Liver (tissue), 8 donors: ENCODE measurements at regions not wholly inside any gene's neighbourhood (a gene's known extent, or its start where the extent isn't known, plus 50 kb on each side); places are given as distances from the start of the nearest gene placed in this dataset.

ENCODE experiments used
- DNase-seq: peaks from one replicate; pipeline ENCODE4 v3.0.0-alpha.2; 2017; ENCODE audit warnings: low spot score
- H3K27ac ChIP-seq, 2 donors: one replicate each; pipeline ENCODE4 v1.7.0; 2013; ENCODE audit warnings: inconsistent platforms in 2 of 2, low read length in 2 of 2, control low read depth in 1 of 2, low read depth in 1 of 2, mild to moderate bottlenecking in 1 of 2
- H3K27me3 ChIP-seq, 4 donors: one replicate each; pipeline versions ENCODE4 v1.6.1 to v1.7.0; 2013; ENCODE audit warnings: low read length in 3 of 4, inconsistent platforms in 1 of 4, mild to moderate bottlenecking in 1 of 4, moderate library complexity in 1 of 4; ENCODE audit not compliant: control insufficient read depth in 4 of 4, insufficient read depth in 4 of 4
- H3K36me3 ChIP-seq, 4 donors: one replicate each; pipeline versions ENCODE4 v1.6.1 to v1.7.0; 2013; ENCODE audit warnings: low read length in 3 of 4, mild to moderate bottlenecking in 3 of 4, low read depth in 1 of 4, moderate library complexity in 1 of 4; ENCODE audit not compliant: control insufficient read depth in 4 of 4, insufficient read depth in 3 of 4
- H3K4me1 ChIP-seq, 4 donors: one replicate each; pipeline versions ENCODE4 v1.6.1 to v1.7.0; 2013; ENCODE audit warnings: low read length in 3 of 4, mild to moderate bottlenecking in 3 of 4, moderate library complexity in 1 of 4; ENCODE audit not compliant: control insufficient read depth in 4 of 4, insufficient read depth in 4 of 4
- H3K4me3 ChIP-seq, 3 donors: one replicate each; pipeline versions ENCODE4 v1.6.1 to v1.7.0; 2013; ENCODE audit warnings: low read length in 3 of 3, control low read depth in 1 of 3, low read depth in 1 of 3, mild to moderate bottlenecking in 1 of 3
- H3K9ac ChIP-seq, 2 donors: one replicate each; pipeline ENCODE4 v1.7.0; 2013; ENCODE audit warnings: low read length in 2 of 2, mild to moderate bottlenecking in 2 of 2, moderate library complexity in 2 of 2, control low read depth in 1 of 2, low read depth in 1 of 2
- H3K9me3 ChIP-seq, 4 donors: one replicate each; pipeline versions ENCODE4 v1.6.1 to v1.7.0; 2013; ENCODE audit warnings: low read length in 3 of 4; ENCODE audit not compliant: control insufficient read depth in 4 of 4
- EGR1 ChIP-seq, 2 donors: IDR thresholded peaks; 2 replicates each; pipeline ENCODE4 v1.6.1; 2016 to 2018; ENCODE audit warnings: antibody characterized with exemption in 2 of 2, low read depth in 2 of 2
- FOXA1 ChIP-seq: IDR thresholded peaks from 2 replicates; pipeline ENCODE4 v1.6.1; 2016; ENCODE audit warnings: antibody characterized with exemption
- FOXA2 ChIP-seq: IDR thresholded peaks from 2 replicates; pipeline ENCODE4 v1.6.1; 2016; ENCODE audit warnings: antibody characterized with exemption
- GABPA ChIP-seq, 2 donors: IDR thresholded peaks in 1 of 2; conservative IDR thresholded peaks in 1 of 2; 2 replicates each; pipeline ENCODE4 v1.6.1; 2016; ENCODE audit warnings: antibody characterized with exemption in 2 of 2, mild to moderate bottlenecking in 1 of 2, moderate library complexity in 1 of 2
- HNF4A ChIP-seq, 2 donors: conservative IDR thresholded peaks; 2 replicates each; pipeline ENCODE4 v1.6.1; 2016; ENCODE audit warnings: antibody characterized with exemption in 2 of 2, mild to moderate bottlenecking in 2 of 2
- HNF4G ChIP-seq: IDR thresholded peaks from 2 replicates; pipeline ENCODE4 v1.6.1; 2016; ENCODE audit warnings: antibody characterized with exemption
- JUND ChIP-seq, 2 donors: IDR thresholded peaks; 2 replicates each; pipeline ENCODE4 v1.6.1; 2016; ENCODE audit warnings: antibody characterized with exemption in 2 of 2
- NR2F2 ChIP-seq: IDR thresholded peaks from 2 replicates; pipeline ENCODE4 v1.6.1; 2016; ENCODE audit warnings: antibody characterized with exemption
- RAD21 ChIP-seq, 2 donors: IDR thresholded peaks; 2 replicates each; pipeline ENCODE4 v1.6.1; 2016; ENCODE audit warnings: antibody characterized with exemption in 2 of 2, mild to moderate bottlenecking in 2 of 2
- RXRA ChIP-seq, 2 donors: IDR thresholded peaks; 2 replicates each; pipeline ENCODE4 v1.6.1; 2017 to 2018; ENCODE audit warnings: antibody characterized with exemption in 2 of 2, mild to moderate bottlenecking in 1 of 2
- SP1 ChIP-seq: IDR thresholded peaks from 2 replicates; pipeline ENCODE4 v1.6.1; 2018; ENCODE audit warnings: antibody characterized with exemption, mild to moderate bottlenecking
- TAF1 ChIP-seq: conservative IDR thresholded peaks from 2 replicates; pipeline ENCODE4 v1.6.1; 2016; ENCODE audit warnings: antibody characterized with exemption, mild to moderate bottlenecking
- YY1 ChIP-seq: IDR thresholded peaks from 2 replicates; pipeline ENCODE4 v1.6.1; 2016; ENCODE audit warnings: antibody characterized with exemption, mild to moderate bottlenecking
- WGBS: extraction: QIAGEN DNeasy Blood & Tissue Kit; methylation state at CpG from one replicate; pipeline ENCODE4 v1.1.7; 2013; 5-methylcytosine and 5-hydroxymethylcytosine counted together
- TF ChIP-seq, protein P1 (sequence below): IDR thresholded peaks from 2 replicates; pipeline ENCODE4 v1.6.1; 2016; ENCODE audit warnings: antibody characterized with exemption
- TF ChIP-seq, protein P2 (sequence below): IDR thresholded peaks from 2 replicates; pipeline ENCODE4 v1.6.1; 2016; ENCODE audit warnings: antibody characterized with exemption
- TF ChIP-seq, protein P3 (sequence below): IDR thresholded peaks from 2 replicates; pipeline ENCODE4 v1.6.1; 2016; ENCODE audit warnings: antibody characterized with exemption
- TF ChIP-seq, protein P4 (sequence below): IDR thresholded peaks from 2 replicates; pipeline ENCODE4 v1.6.1; 2016; ENCODE audit warnings: antibody characterized with exemption, mild to moderate bottlenecking
- TF ChIP-seq, protein P5 (sequence below): fragments of 150-350 bp; IDR thresholded peaks from 2 replicates; pipeline ENCODE4 v1.5.1; 2017; ENCODE audit warnings: improper control_type of control experiment, low read depth, low read length; ENCODE audit not compliant: missing input control
- donor health status: healthy.
- donor health status: healthy.
- donor health status: healthy.
- donor health status: healthy.
- donor health status: healthy.

GRCh38 chr4:66693694-66694093 lies 851.6 kb downstream of the CENPC start:
- no peak overlapping the region for H3K4me3 ChIP-seq
- no peak overlapping the region for H3K9ac ChIP-seq
- H3K4me1 ChIP-seq, result no peaks in the 10 kb centered on the region
- 38% methylated on average over 1 of the region's 1 CpG for WGBS
- no peak for DNase-seq
- peaks cover 0 to 2% (median 0%) of the 10 kb centered on the region in 4 donors for H3K9me3 ChIP-seq
- no peaks in the 10 kb centered on the region for H3K36me3 ChIP-seq
- no peak overlapping the region for H3K27ac ChIP-seq
- peaks cover 0 to 3% (median 0%) of the 10 kb centered on the region in 4 donors for H3K27me3 ChIP-seq
- TF ChIP-seq, protein P1, sequence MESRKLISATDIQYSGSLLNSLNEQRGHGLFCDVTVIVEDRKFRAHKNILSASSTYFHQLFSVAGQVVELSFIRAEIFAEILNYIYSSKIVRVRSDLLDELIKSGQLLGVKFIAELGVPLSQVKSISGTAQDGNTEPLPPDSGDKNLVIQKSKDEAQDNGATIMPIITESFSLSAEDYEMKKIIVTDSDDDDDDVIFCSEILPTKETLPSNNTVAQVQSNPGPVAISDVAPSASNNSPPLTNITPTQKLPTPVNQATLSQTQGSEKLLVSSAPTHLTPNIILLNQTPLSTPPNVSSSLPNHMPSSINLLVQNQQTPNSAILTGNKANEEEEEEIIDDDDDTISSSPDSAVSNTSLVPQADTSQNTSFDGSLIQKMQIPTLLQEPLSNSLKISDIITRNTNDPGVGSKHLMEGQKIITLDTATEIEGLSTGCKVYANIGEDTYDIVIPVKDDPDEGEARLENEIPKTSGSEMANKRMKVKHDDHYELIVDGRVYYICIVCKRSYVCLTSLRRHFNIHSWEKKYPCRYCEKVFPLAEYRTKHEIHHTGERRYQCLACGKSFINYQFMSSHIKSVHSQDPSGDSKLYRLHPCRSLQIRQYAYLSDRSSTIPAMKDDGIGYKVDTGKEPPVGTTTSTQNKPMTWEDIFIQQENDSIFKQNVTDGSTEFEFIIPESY, result no peak
- no peak for TF ChIP-seq SP1

DNA sequence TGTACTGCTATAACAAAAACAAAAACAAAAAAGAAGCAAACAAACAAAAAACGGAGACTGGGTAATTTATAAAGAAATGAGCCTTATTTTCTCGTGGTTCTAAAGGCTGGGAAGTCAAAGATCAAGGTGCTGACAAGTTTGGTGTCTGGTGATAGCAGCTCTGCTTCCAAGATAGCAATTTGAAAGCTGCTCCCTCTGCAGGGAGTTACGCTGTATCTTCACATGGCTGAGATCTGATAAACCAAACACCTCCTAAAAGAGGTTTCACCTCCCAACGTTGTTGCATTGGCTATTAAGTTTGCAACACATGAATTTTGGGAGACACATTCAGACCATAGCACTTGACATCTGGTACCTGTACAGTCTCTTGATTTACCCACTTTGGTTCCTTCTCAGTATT lies 854.2 kb downstream of the CENPC start:
- H3K9ac ChIP-seq, result no peak overlapping the region
- WGBS, result 37% methylated on average over 4 of the region's 4 CpGs

More for the DNA sequence above, 854.2 kb downstream of the CENPC start:
- no peak for DNase-seq
- H3K9me3 ChIP-seq, result no peaks in the 10 kb centered on the region
- no peaks in the 10 kb centered on the region for H3K36me3 ChIP-seq
- H3K27ac ChIP-seq, result no peak overlapping the region
- no peak for TF ChIP-seq EGR1 (IDR thresholded peaks at IDR 0.05; ENCODE audit: low read depth in 2 of 2)
- no peak for TF ChIP-seq FOXA2
- TF ChIP-seq HNF4A (conservative IDR thresholded peaks at IDR 0.05), result no peak
- TF ChIP-seq RXRA (IDR thresholded peaks at IDR 0.05), result no peak
- TF ChIP-seq SP1, result no peak
- no peak for TF ChIP-seq JUND (IDR thresholded peaks at IDR 0.05)
- TF ChIP-seq, protein P2, sequence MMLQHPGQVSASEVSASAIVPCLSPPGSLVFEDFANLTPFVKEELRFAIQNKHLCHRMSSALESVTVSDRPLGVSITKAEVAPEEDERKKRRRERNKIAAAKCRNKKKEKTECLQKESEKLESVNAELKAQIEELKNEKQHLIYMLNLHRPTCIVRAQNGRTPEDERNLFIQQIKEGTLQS, result no peak
- TF ChIP-seq YY1, result no peak
- TF ChIP-seq NR2F2, result no peak
- TF ChIP-seq GABPA (IDR thresholded peaks at IDR 0.05 in 1 of 2, conservative IDR thresholded peaks at IDR 0.05 in 1 of 2), result no peak
- TF ChIP-seq, protein P3, sequence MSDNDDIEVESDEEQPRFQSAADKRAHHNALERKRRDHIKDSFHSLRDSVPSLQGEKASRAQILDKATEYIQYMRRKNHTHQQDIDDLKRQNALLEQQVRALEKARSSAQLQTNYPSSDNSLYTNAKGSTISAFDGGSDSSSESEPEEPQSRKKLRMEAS, result no peak
- no peak for TF ChIP-seq RAD21 (IDR thresholded peaks at IDR 0.05)
- TF ChIP-seq HNF4G, result no peak
- TF ChIP-seq, protein P4, sequence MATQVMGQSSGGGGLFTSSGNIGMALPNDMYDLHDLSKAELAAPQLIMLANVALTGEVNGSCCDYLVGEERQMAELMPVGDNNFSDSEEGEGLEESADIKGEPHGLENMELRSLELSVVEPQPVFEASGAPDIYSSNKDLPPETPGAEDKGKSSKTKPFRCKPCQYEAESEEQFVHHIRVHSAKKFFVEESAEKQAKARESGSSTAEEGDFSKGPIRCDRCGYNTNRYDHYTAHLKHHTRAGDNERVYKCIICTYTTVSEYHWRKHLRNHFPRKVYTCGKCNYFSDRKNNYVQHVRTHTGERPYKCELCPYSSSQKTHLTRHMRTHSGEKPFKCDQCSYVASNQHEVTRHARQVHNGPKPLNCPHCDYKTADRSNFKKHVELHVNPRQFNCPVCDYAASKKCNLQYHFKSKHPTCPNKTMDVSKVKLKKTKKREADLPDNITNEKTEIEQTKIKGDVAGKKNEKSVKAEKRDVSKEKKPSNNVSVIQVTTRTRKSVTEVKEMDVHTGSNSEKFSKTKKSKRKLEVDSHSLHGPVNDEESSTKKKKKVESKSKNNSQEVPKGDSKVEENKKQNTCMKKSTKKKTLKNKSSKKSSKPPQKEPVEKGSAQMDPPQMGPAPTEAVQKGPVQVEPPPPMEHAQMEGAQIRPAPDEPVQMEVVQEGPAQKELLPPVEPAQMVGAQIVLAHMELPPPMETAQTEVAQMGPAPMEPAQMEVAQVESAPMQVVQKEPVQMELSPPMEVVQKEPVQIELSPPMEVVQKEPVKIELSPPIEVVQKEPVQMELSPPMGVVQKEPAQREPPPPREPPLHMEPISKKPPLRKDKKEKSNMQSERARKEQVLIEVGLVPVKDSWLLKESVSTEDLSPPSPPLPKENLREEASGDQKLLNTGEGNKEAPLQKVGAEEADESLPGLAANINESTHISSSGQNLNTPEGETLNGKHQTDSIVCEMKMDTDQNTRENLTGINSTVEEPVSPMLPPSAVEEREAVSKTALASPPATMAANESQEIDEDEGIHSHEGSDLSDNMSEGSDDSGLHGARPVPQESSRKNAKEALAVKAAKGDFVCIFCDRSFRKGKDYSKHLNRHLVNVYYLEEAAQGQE, result no peak
- TF ChIP-seq, protein P5, sequence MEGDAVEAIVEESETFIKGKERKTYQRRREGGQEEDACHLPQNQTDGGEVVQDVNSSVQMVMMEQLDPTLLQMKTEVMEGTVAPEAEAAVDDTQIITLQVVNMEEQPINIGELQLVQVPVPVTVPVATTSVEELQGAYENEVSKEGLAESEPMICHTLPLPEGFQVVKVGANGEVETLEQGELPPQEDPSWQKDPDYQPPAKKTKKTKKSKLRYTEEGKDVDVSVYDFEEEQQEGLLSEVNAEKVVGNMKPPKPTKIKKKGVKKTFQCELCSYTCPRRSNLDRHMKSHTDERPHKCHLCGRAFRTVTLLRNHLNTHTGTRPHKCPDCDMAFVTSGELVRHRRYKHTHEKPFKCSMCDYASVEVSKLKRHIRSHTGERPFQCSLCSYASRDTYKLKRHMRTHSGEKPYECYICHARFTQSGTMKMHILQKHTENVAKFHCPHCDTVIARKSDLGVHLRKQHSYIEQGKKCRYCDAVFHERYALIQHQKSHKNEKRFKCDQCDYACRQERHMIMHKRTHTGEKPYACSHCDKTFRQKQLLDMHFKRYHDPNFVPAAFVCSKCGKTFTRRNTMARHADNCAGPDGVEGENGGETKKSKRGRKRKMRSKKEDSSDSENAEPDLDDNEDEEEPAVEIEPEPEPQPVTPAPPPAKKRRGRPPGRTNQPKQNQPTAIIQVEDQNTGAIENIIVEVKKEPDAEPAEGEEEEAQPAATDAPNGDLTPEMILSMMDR, result no peak
- TF ChIP-seq TAF1, result no peak
- TF ChIP-seq, protein P1, result no peak
- TF ChIP-seq FOXA1, result no peak
- no peaks in the 10 kb centered on the region for H3K4me1 ChIP-seq
- no peak overlapping the region for H3K4me3 ChIP-seq
- H3K27me3 ChIP-seq, result peaks cover 0 to 3% (median 0%) of the 10 kb centered on the region in 4 donors
